ENCODE measurements at regions not wholly inside any gene's neighbourhood (a gene's known extent, or its start where the extent isn't known, plus 50 kb on each side); places are given as distances from the start of the nearest gene placed in this dataset.

- intact Hi-C loops (cut with micrococcal nuclease; ENCODE audit: unreplicated experiment) (no loop called here), in situ Hi-C loops (cut with HindIII; ENCODE audit: low pct_unique_long_range_greater_than_20kb, low sequenced_read_pairs) (no loop called here)
- H3K4me3 ChIP-seq (ENCODE audit: low read depth in 2 of 2, low read length in 2 of 2) = no peak overlapping the region
- no TSS peak for BruUV-seq (replicated peaks)
- no peaks in the 10 kb centered on the region for H3K9me3 ChIP-seq (ENCODE audit: control insufficient read depth, insufficient read depth, low read depth, low read length)
- no peaks in the 10 kb centered on the region for H3K27me3 ChIP-seq (ENCODE audit: control insufficient read depth, insufficient read depth, low read length)
- DNase-seq (ENCODE audit: low read depth, low spot score) = peak; percentile 81
- POLR2A ChIA-PET = no interaction called here
- no peak for TF ChIP-seq SIN3A (IDR thresholded peaks at IDR 0.05; ENCODE audit: borderline replicate concordance, insufficient read depth, low read depth, low read length)
- no peaks in the 10 kb centered on the region for H3K4me1 ChIP-seq (ENCODE audit: control insufficient read depth, insufficient read depth, low read length)
- ATAC-seq = peak; percentile 69
- CTCF ChIA-PET = no interaction called here
- no peak overlapping the region for H3K27ac ChIP-seq (ENCODE audit: low read length)
- no peaks in the 10 kb centered on the region for H3K36me3 ChIP-seq (ENCODE audit: control insufficient read depth, insufficient read depth, low read length)
Observed at GRCh38 chr3:40971191-40972168, 227.8 kb upstream of the CTNNB1 start.

DNA sequence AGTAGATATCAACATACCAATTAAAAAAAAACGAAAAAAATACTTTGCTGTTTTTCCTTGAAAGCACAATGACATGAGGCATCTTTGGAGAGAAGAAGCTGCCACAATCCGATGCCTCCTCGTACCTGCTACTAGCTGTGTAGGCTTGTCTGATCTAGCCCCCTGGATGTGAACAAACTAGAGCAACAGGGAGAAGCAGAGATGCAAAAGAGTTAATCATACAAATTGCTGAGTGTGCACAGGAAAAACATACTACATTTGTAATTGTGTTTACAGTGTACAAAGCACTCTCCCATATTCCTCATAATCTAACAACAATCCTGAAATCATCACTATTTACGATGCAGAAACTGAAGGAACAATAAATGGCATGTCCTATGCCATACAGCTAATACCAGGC, 227.0 kb upstream of the CTNNB1 start:
- H3K4me1 ChIP-seq (ENCODE audit: control insufficient read depth, insufficient read depth, low read length) = no peaks in the 10 kb centered on the region
- no peaks in the 10 kb centered on the region for H3K27me3 ChIP-seq (ENCODE audit: control insufficient read depth, insufficient read depth, low read length)
- ATAC-seq = no peak
- intact Hi-C loops (cut with micrococcal nuclease; ENCODE audit: unreplicated experiment) = no loop called here
- BruUV-seq (replicated peaks) = no TSS peak
- H3K36me3 ChIP-seq (ENCODE audit: control insufficient read depth, insufficient read depth, low read length) = no peaks in the 10 kb centered on the region
- in situ Hi-C loops (cut with HindIII; ENCODE audit: low pct_unique_long_range_greater_than_20kb, low sequenced_read_pairs) = no loop called here
- no peaks in the 10 kb centered on the region for H3K9me3 ChIP-seq (ENCODE audit: control insufficient read depth, insufficient read depth, low read depth, low read length)
- CTCF ChIA-PET = no interaction called here
- no peak overlapping the region for H3K27ac ChIP-seq (ENCODE audit: low read length)
- POLR2A ChIA-PET = no interaction called here
- no peak overlapping the region for H3K4me3 ChIP-seq (ENCODE audit: low read depth in 2 of 2, low read length in 2 of 2)
- TF ChIP-seq SIN3A (IDR thresholded peaks at IDR 0.05; ENCODE audit: borderline replicate concordance, insufficient read depth, low read depth, low read length) (no peak), POLR2AphosphoS5 (IDR thresholded peaks at IDR 0.05; ENCODE audit: low read depth, low read length) (no peak), CTCF (IDR thresholded peaks at IDR 0.05) (no peak), REST (IDR thresholded peaks at IDR 0.05; ENCODE audit: insufficient read depth in 1 of 2, low read depth in 2 of 2, low read length in 1 of 2) (no peak), TCF7L2 (IDR thresholded peaks at IDR 0.05; ENCODE audit: low read depth, low read length) (no peak)
- DNase-seq (ENCODE audit: low read depth, low spot score) = no peak

- DNase-seq (ENCODE audit: low read depth, low spot score) (no peak), ATAC-seq (no peak)
- no peaks in the 10 kb centered on the region for H3K9me3 ChIP-seq (ENCODE audit: control insufficient read depth, insufficient read depth, low read depth, low read length)
- TF ChIP-seq REST (IDR thresholded peaks at IDR 0.05; ENCODE audit: insufficient read depth in 1 of 2, low read depth in 2 of 2, low read length in 1 of 2) = no peak
- no peak for TF ChIP-seq POLR2AphosphoS5 (IDR thresholded peaks at IDR 0.05; ENCODE audit: low read depth, low read length)
- TF ChIP-seq SIN3A (IDR thresholded peaks at IDR 0.05; ENCODE audit: borderline replicate concordance, insufficient read depth, low read depth, low read length) = no peak
- no peak for TF ChIP-seq TCF7L2 (IDR thresholded peaks at IDR 0.05; ENCODE audit: low read depth, low read length)
- TF ChIP-seq CTCF (IDR thresholded peaks at IDR 0.05) = no peak
- in situ Hi-C loops (cut with HindIII; ENCODE audit: low pct_unique_long_range_greater_than_20kb, low sequenced_read_pairs) (no loop called here), intact Hi-C loops (cut with micrococcal nuclease; ENCODE audit: unreplicated experiment) (no loop called here)
- H3K4me1 ChIP-seq (ENCODE audit: control insufficient read depth, insufficient read depth, low read length) = no peaks in the 10 kb centered on the region
- ChIA-PET POLR2A (no interaction called here), CTCF (no interaction called here)
- no peaks in the 10 kb centered on the region for H3K36me3 ChIP-seq (ENCODE audit: control insufficient read depth, insufficient read depth, low read length)
- H3K27ac ChIP-seq (ENCODE audit: low read length) = no peak overlapping the region
- BruUV-seq (replicated peaks) = no TSS peak
- no peaks in the 10 kb centered on the region for H3K27me3 ChIP-seq (ENCODE audit: control insufficient read depth, insufficient read depth, low read length)
- no peak overlapping the region for H3K4me3 ChIP-seq (ENCODE audit: low read depth in 2 of 2, low read length in 2 of 2)
Observed at GRCh38 chr3:40973141-40973540, 226.2 kb upstream of the CTNNB1 start.
